ENCODE measurements at regions not wholly inside any gene's neighbourhood (a gene's known extent, or its start where the extent isn't known, plus 50 kb on each side); places are given as distances from the start of the nearest gene placed in this dataset.

DNA sequence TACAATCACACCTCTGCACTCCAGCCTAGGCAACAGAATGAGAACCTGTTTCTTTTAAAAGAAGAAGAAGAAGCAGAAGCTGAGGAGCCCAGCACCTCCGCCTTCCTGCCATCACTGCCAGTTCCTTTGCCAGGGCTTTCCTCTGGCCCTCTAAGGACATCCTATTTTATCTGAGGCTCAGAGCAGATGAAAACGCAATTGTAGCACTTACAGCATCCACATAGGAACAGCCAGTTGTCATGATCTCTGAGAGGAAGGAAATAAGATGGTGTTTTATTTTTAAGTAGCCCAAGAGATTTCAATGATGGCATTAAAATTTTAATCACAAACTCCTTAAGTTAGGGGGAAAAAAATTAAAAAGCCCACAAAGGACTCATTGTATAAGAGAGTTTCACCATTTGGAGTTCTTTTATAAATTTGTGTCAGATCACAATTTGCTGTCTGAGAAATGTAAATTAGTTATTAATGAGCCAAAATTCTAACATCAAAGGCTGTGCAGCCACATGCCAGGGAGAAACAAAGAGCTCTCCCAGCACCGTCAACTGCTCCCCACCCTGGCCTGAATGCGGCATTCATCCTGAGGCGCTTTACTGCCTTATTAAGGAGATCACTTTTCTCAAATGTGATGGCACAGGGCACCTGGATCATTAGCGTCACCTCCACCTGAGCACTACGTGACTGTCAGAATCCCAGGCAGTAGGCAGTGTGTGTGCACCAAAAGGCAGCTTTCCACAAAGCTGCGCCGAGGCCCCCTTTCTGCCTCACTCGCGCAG lies 393.0 kb downstream of the FOXO1 start:
- no peak for FAIRE-seq
- 93 to 97% methylated on average over 11 of the region's 11 CpGs for WGBS, 2 donors
- no peaks in the 10 kb centered on the region for H3K27me3 ChIP-seq
- no peak for ATAC-seq
- H3K9me3 ChIP-seq: no peaks in the 10 kb centered on the region
- no peak overlapping the region for H3K4me3 ChIP-seq
- no peaks in the 10 kb centered on the region for H3K4me1 ChIP-seq
- TF ChIP-seq, protein P1, sequence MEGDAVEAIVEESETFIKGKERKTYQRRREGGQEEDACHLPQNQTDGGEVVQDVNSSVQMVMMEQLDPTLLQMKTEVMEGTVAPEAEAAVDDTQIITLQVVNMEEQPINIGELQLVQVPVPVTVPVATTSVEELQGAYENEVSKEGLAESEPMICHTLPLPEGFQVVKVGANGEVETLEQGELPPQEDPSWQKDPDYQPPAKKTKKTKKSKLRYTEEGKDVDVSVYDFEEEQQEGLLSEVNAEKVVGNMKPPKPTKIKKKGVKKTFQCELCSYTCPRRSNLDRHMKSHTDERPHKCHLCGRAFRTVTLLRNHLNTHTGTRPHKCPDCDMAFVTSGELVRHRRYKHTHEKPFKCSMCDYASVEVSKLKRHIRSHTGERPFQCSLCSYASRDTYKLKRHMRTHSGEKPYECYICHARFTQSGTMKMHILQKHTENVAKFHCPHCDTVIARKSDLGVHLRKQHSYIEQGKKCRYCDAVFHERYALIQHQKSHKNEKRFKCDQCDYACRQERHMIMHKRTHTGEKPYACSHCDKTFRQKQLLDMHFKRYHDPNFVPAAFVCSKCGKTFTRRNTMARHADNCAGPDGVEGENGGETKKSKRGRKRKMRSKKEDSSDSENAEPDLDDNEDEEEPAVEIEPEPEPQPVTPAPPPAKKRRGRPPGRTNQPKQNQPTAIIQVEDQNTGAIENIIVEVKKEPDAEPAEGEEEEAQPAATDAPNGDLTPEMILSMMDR (IDR thresholded peaks at IDR 0.05): no peak
- H3K36me3 ChIP-seq: no peaks in the 10 kb centered on the region
- intact Hi-C loops (cut with DNase I): no loop called here
- DNase-seq: no peak
- H3K27ac ChIP-seq: no peak overlapping the region

DNA sequence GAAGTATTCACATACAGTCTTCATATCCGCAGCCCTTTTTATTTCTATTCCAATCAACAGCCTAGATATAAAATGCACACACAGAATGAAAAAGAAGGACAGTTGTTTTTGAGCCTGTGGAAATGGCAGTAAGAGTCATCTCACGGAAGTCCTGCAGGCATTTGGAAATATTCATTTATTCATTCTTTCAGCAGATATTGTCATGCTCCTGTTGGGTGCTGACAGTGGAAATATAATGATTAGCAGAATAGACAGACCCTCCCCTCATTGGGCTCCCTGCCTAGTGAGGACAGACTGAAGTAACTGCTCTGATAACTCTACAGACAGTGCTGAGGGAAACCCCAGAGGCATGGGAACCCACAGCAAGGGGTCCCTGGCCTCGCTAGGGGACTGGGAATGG lies 392.3 kb downstream of the FOXO1 start:
- FAIRE-seq: no peak
- TF ChIP-seq, protein P1 (IDR thresholded peaks at IDR 0.05): no peak
- 95 to 96% methylated on average over 3 of the region's 3 CpGs for WGBS, 2 donors

DNA sequence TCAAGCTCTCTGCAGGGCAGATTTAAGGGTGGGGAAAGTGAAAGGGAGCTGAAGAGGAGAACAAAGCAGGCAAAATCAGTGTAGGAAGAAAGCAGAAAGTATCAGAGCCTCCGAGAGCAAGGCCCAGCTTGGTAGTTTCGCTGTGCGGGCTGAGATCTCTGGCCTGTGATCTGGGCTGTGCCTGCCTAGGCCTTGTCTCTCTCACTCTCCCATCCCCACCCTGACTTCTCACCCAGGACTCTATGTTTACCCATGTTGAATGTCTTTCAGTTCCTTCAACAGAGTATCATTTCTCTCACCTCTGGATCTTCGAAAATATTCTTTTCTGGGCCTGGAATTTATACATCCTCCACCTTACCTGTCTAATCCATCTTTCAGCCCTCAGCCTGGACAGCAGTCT lies 391.3 kb downstream of the FOXO1 start:
- Histone ChIP-seq H3K27ac (no peak overlapping the region), H3K4me3 (no peak overlapping the region), H3K36me3 (no peaks in the 10 kb centered on the region), H3K27me3 (no peaks in the 10 kb centered on the region), H3K4me1 (no peaks in the 10 kb centered on the region), H3K9me3 (no peaks in the 10 kb centered on the region)
- no peak for FAIRE-seq
- 91 to 93% methylated on average over 4 of the region's 4 CpGs for WGBS, 2 donors
- ATAC-seq: no peak
- intact Hi-C loops (cut with DNase I): no loop called here
- no peak for DNase-seq
- TF ChIP-seq, protein P1 (IDR thresholded peaks at IDR 0.05): no peak

More for the DNA sequence above, 392.3 kb downstream of the FOXO1 start:
- H3K4me3 ChIP-seq: no peak overlapping the region
- intact Hi-C loops (cut with DNase I): no loop called here
- H3K27me3 ChIP-seq: no peaks in the 10 kb centered on the region
- DNase-seq: no peak
- no peak for ATAC-seq
- H3K4me1 ChIP-seq: no peaks in the 10 kb centered on the region
- no peak overlapping the region for H3K27ac ChIP-seq
- H3K9me3 ChIP-seq: no peaks in the 10 kb centered on the region
- H3K36me3 ChIP-seq: no peaks in the 10 kb centered on the region

DNA sequence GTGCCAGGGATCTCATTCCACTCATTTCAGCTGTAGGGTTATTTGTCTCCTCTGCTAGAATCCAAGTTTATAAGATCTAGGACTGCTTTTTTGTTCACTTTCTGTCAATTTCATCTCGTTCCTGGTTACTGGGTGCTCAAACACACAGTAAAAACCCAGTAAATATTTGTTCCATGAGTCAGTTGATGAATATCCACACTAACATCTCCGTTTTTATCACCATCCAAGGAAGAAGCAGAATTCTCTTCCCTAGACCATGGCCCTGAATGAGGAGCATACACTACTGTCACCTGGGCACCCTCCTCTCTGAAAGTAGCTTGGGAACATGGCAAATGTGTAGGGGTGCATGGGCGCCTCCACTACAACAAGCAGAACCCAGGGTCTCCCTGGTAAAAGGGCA lies 390.8 kb downstream of the FOXO1 start:
- ATAC-seq (no peak), DNase-seq (no peak), FAIRE-seq (no peak)
- H3K36me3 ChIP-seq: no peaks in the 10 kb centered on the region
- intact Hi-C loops (cut with DNase I): no loop called here
- H3K27ac ChIP-seq: no peak overlapping the region
- no peaks in the 10 kb centered on the region for H3K4me1 ChIP-seq
- no peaks in the 10 kb centered on the region for H3K27me3 ChIP-seq
- TF ChIP-seq, protein P1 (IDR thresholded peaks at IDR 0.05): no peak
- WGBS, 2 donors: 77 to 82% methylated on average over 3 of the region's 3 CpGs
- no peak overlapping the region for H3K4me3 ChIP-seq
- no peaks in the 10 kb centered on the region for H3K9me3 ChIP-seq

DNA sequence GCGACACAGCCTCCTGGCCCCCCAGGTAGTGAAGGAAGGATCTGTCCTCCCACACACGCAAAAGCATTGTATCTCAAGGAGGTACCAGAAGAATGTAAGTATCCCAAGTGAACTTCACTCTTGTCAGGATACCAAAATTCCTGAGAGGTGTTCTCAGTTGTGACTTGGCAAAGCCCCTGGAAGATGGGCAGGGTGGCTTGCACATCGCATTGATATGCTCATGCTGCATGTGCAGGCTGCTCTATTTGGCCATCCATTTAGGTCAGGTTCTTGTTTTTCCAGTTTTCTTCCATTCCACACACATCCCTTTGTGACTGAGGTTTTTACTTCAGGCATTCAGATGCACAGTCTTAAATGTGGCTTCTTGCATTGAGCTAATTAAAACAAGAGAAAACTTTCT lies 382.8 kb downstream of the FOXO1 start:
- H3K9me3 ChIP-seq: no peaks in the 10 kb centered on the region
- H3K27me3 ChIP-seq: no peaks in the 10 kb centered on the region
- no peak for DNase-seq
- no peak for FAIRE-seq
- H3K4me3 ChIP-seq: no peak overlapping the region
- no peak overlapping the region for H3K27ac ChIP-seq
- intact Hi-C loops (cut with DNase I): no loop called here
- H3K36me3 ChIP-seq: no peaks in the 10 kb centered on the region
- no peaks in the 10 kb centered on the region for H3K4me1 ChIP-seq
- no peak for ATAC-seq
- TF ChIP-seq, protein P1 (IDR thresholded peaks at IDR 0.05): no peak
- 87 to 96% methylated on average over 3 of the region's 3 CpGs for WGBS, 2 donors

All from pancreas (tissue), 10 donors.